ENCODE measurements at regions not wholly inside any gene's neighbourhood (a gene's known extent, or its start where the extent isn't known, plus 50 kb on each side); places are given as distances from the start of the nearest gene placed in this dataset.
"Not testable (repeated sequence)": the region's sequence is repeated elsewhere in the genome, so short reads cannot be mapped to it uniquely, and the experiment has no call there.

GRCh38 chr4:127379499-127379898 lies 253.3 kb upstream of the INTU start:
- no peak for TF ChIP-seq GLIS3 (CRISPR knock-in tag; IDR thresholded peaks at IDR 0.05)
- no peak for TF ChIP-seq CREB5 (CRISPR knock-in tag; IDR thresholded peaks at IDR 0.05; ENCODE audit: low read depth)
- no peak for TF ChIP-seq PPARA (CRISPR knock-in tag; IDR thresholded peaks at IDR 0.05; ENCODE audit: borderline replicate concordance)
- no peak; the same call in 2 of the 3 replicates for ATAC-seq

GRCh38 chr4:127379948-127380347 lies 252.8 kb upstream of the INTU start:
- not testable (repeated sequence) for ATAC-seq

- no peak for TF ChIP-seq POU6F1 (CRISPR knock-in tag; IDR thresholded peaks at IDR 0.05; ENCODE audit: borderline replicate concordance, low read depth)
- TF ChIP-seq ARNTL (CRISPR knock-in tag; IDR thresholded peaks at IDR 0.05; ENCODE audit: borderline replicate concordance, low read depth), result no peak
- no peak for TF ChIP-seq CSRNP3 (CRISPR knock-in tag; IDR thresholded peaks at IDR 0.05)
- no peak for TF ChIP-seq ZFP30 (CRISPR knock-in tag; IDR thresholded peaks at IDR 0.05)
- no peak for TF ChIP-seq PPARA (CRISPR knock-in tag; IDR thresholded peaks at IDR 0.05; ENCODE audit: borderline replicate concordance)
- ATAC-seq, result no peak
Observed at GRCh38 chr4:127383666-127384065, 249.1 kb upstream of the INTU start.

- TF ChIP-seq CSRNP3 (CRISPR knock-in tag; IDR thresholded peaks at IDR 0.05) (no peak), ZNF70 (CRISPR knock-in tag; IDR thresholded peaks at IDR 0.05) (no peak), POU6F1 (CRISPR knock-in tag; IDR thresholded peaks at IDR 0.05; ENCODE audit: borderline replicate concordance, low read depth) (no peak), TOX (CRISPR knock-in tag; IDR thresholded peaks at IDR 0.05; ENCODE audit: borderline replicate concordance) (no peak), TCF4 (CRISPR knock-in tag; IDR thresholded peaks at IDR 0.05; ENCODE audit: borderline replicate concordance) (no peak), PATZ1 (CRISPR knock-in tag; IDR thresholded peaks at IDR 0.05; ENCODE audit: borderline replicate concordance) (no peak), ZNF8 (CRISPR knock-in tag; IDR thresholded peaks at IDR 0.05) (no peak), ZFP3 (CRISPR knock-in tag; IDR thresholded peaks at IDR 0.05) (no peak), TSHZ2 (CRISPR knock-in tag; IDR thresholded peaks at IDR 0.05) (no peak), BACH2 (CRISPR knock-in tag; IDR thresholded peaks at IDR 0.05; ENCODE audit: borderline replicate concordance) (no peak), ZC3H10 (CRISPR knock-in tag; IDR thresholded peaks at IDR 0.05) (no peak), OSR1 (CRISPR knock-in tag; IDR thresholded peaks at IDR 0.05) (no peak), ZNF565 (CRISPR knock-in tag; conservative IDR thresholded peaks at IDR 0.05; ENCODE audit: low read depth) (no peak), RARB (CRISPR knock-in tag; IDR thresholded peaks at IDR 0.05) (no peak), CSDC2 (CRISPR knock-in tag; IDR thresholded peaks at IDR 0.05) (no peak), ARNTL (CRISPR knock-in tag; IDR thresholded peaks at IDR 0.05; ENCODE audit: borderline replicate concordance, low read depth) (no peak), ESRRG (CRISPR knock-in tag; IDR thresholded peaks at IDR 0.05) (no peak), GLIS3 (CRISPR knock-in tag; IDR thresholded peaks at IDR 0.05) (no peak)
- no peak for ATAC-seq
Observed at GRCh38 chr4:127394516-127394915, 238.2 kb upstream of the INTU start.
